GM12878 (cell line): ENCODE measurements at regions not wholly inside any gene's neighbourhood (a gene's known extent, or its start where the extent isn't known, plus 50 kb on each side); places are given as distances from the start of the nearest gene placed in this dataset.

Experiments used
- ATAC-seq: fragments of 200-7000 bp; cut with Tn5 transposase; 3 replicates; pipeline ENCODE4 v1.9.1; 2020; ENCODE audit warnings: mild to moderate bottlenecking, moderate library complexity
- BruUV-seq: library from RNA; stranded (reverse); fragments of 400-500 nt; replicated peaks from 2 replicates; lab custom pipeline; 2021; lab: Mats Ljungman, UMichigan
- CTCF ChIA-PET: fragments of 300-600 bp; sonication (Branson Sonifier 250); formaldehyde crosslinking; extraction: SDS; loops from one replicate; lab custom pipeline; 2021; ENCODE audit warnings: inconsistent platforms; lab: Yijun Ruan, JAX
- POLR2A ChIA-PET: fragments of 350-600 bp; formaldehyde crosslinking; extraction: SDS; loops from one replicate; lab custom pipeline; 2021; ENCODE audit warnings: inconsistent platforms; lab: Charles Lee
- RAD21 ChIA-PET: fragments of 300-600 bp; sonication (Branson Sonifier 250); formaldehyde crosslinking; loops from one replicate; lab custom pipeline; 2023; ENCODE audit warnings: antibody characterized with exemption; ENCODE audit not compliant: unreplicated experiment; lab: Charles Lee
- SMC1A ChIA-PET: fragments of 300-600 bp; sonication (Branson Sonifier 250); formaldehyde crosslinking; loops from one replicate; lab custom pipeline; 2023; ENCODE audit not compliant: unreplicated experiment, uncharacterized antibody; lab: Charles Lee
- DNase-seq: peaks from one replicate; pipeline ENCODE4 v3.0.0-alpha.2; 2011; ENCODE audit warnings: low read depth, low spot score
- FAIRE-seq: peaks from 3 replicates; lab custom pipeline; 2011; peaks lifted over from hg19 to GRCh38; lab: Jason Lieb, UNC
- H2AFZ ChIP-seq: 2 replicates; pipeline ENCODE4 v1.6.0; 2011; ENCODE audit warnings: low read depth, low read length, control low read depth; ENCODE audit not compliant: control insufficient read depth
- H3K27ac ChIP-seq: 2 replicates; pipeline ENCODE4 v1.5.1; 2011; ENCODE audit warnings: control low read depth; ENCODE audit not compliant: control insufficient read depth, insufficient read depth
- H3K27me3 ChIP-seq, 2 experiments: replicated peaks in 1 of 2; 2 replicates each; pipeline versions ENCODE4 v1.6.0 to v1.6.1; 2011; ENCODE audit warnings: low read length in 1 of 2; ENCODE audit not compliant: control insufficient read depth in 2 of 2, insufficient read depth in 2 of 2
- H3K36me3 ChIP-seq, 2 experiments: 2 replicates each; pipeline ENCODE4 v1.5.1; 2011; ENCODE audit warnings: low read length in 1 of 2; ENCODE audit not compliant: control insufficient read depth in 2 of 2, insufficient read depth in 2 of 2
- H3K4me1 ChIP-seq: 2 replicates; pipeline ENCODE4 v1.6.1; 2011; ENCODE audit warnings: mild to moderate bottlenecking, low read length, moderate library complexity, mixed read lengths; ENCODE audit not compliant: control insufficient read depth, insufficient read depth
- H3K4me2 ChIP-seq: 2 replicates; pipeline ENCODE4 v1.6.0; 2011; ENCODE audit warnings: control low read depth; ENCODE audit not compliant: control insufficient read depth, insufficient read depth
- H3K4me3 ChIP-seq: fragments of 200-600 bp; sonication (generic); 2 replicates; pipeline ENCODE4 v1.5.1; 2016
- H3K79me2 ChIP-seq: 2 replicates; pipeline ENCODE4 v1.6.0; 2011; ENCODE audit warnings: low read length; ENCODE audit not compliant: control insufficient read depth, insufficient read depth
- H3K9ac ChIP-seq: 2 replicates; pipeline ENCODE4 v1.8.0; 2011; ENCODE audit warnings: low read length, control low read depth, mixed read lengths; ENCODE audit not compliant: control insufficient read depth, insufficient read depth
- H3K9me3 ChIP-seq: replicated peaks from 3 replicates; pipeline ENCODE4 v1.5.1; 2011; ENCODE audit warnings: mild to moderate bottlenecking, low read length; ENCODE audit not compliant: control insufficient read depth, insufficient read depth
- H4K20me1 ChIP-seq: 2 replicates; pipeline ENCODE4 v1.6.0; 2011; ENCODE audit not compliant: control insufficient read depth, insufficient read depth
- BCL11A ChIP-seq: IDR thresholded peaks from 2 replicates; pipeline ENCODE4 v1.6.1; 2011; ENCODE audit warnings: low read depth, low read length
- BHLHE40 ChIP-seq, 2 experiments: fragments of 450-650 bp in 1 of 2; IDR thresholded peaks; 2 replicates each; pipeline ENCODE4 v1.6.1; 2011 to 2017; ENCODE audit warnings: low read depth in 2 of 2, borderline replicate concordance in 1 of 2, improper control_type of control experiment in 1 of 2, low read length in 1 of 2, mild to moderate bottlenecking in 1 of 2
- EZH2 ChIP-seq: IDR thresholded peaks from 2 replicates; pipeline ENCODE4 v1.6.1; 2012; ENCODE audit warnings: low read depth, mild to moderate bottlenecking, control low read depth, inconsistent platforms, low read length, borderline replicate concordance; ENCODE audit not compliant: control insufficient read depth
- MYB ChIP-seq: fragments of 150-350 bp; IDR thresholded peaks from 2 replicates; pipeline ENCODE4 v1.6.1; 2014; ENCODE audit warnings: mild to moderate bottlenecking, low read depth, low read length, borderline replicate concordance
- NBN ChIP-seq: fragments of 450-650 bp; IDR thresholded peaks from 2 replicates; pipeline ENCODE4 v1.6.1; 2016
- POLR2A ChIP-seq: IDR thresholded peaks from 2 replicates; pipeline ENCODE4 v1.6.1; 2011; ENCODE audit warnings: low read depth, mild to moderate bottlenecking, low read length
- PRDM15 ChIP-seq: fragments of 450-650 bp; formaldehyde crosslinking; IDR thresholded peaks from 2 replicates; pipeline ENCODE4 v1.4.0; 2020; ENCODE audit warnings: mild to moderate bottlenecking, moderate library complexity
- RB1 ChIP-seq: fragments of 450-650 bp; formaldehyde crosslinking; IDR thresholded peaks from 2 replicates; pipeline ENCODE4 v1.6.1; 2017; ENCODE audit warnings: mild to moderate bottlenecking, borderline replicate concordance
- ZNF384 ChIP-seq: IDR thresholded peaks from 2 replicates; pipeline ENCODE4 v1.6.1; 2012; ENCODE audit warnings: low read depth, mild to moderate bottlenecking, low read length, improper control_type of control experiment, borderline replicate concordance
- WGBS: methylation state at CpG from one replicate; pipeline ENCODE4 v1.1.6; 2016; ENCODE audit warnings: low lambda C conversion rate; ENCODE audit not compliant: insufficient replicate concordance, insufficient coverage; ENCODE audit errors: missing lambda C conversion rate; 5-methylcytosine and 5-hydroxymethylcytosine counted together
- in situ Hi-C: fragments of 300-500 bp; cut with MboI; formaldehyde crosslinking; loops from 9 replicates; pipeline ENCODE4 v1.14.3; 2018; ENCODE audit warnings: mixed read lengths
- intact Hi-C: fragments of 100-400 bp; cut with micrococcal nuclease; formaldehyde crosslinking; loops from one replicate; pipeline ENCODE4 v1.14.2; 2022; ENCODE audit not compliant: unreplicated experiment
- TF ChIP-seq, protein P1 (sequence below): fragments of 450-650 bp; IDR thresholded peaks from 2 replicates; pipeline ENCODE4 v1.6.1; 2017; ENCODE audit warnings: borderline replicate concordance

- TF ChIP-seq MYB, result no peak
These were observed 225.2 kb downstream of the SAMD5 start (continued) for GRCh38 chr6:147733686-147734085.

GRCh38 chr6:147734151-147734550 is 225.7 kb downstream of the SAMD5 start:
- Histone ChIP-seq H3K4me1 (no peaks in the 10 kb centered on the region), H3K27me3 (no peaks in the 10 kb centered on the region), H3K9ac (no peak overlapping the region), H3K9me3 (no peaks in the 10 kb centered on the region), H3K4me3 (no peak overlapping the region), H3K79me2 (no peaks in the 10 kb centered on the region), H3K4me2 (no peak overlapping the region), H2AFZ (no peak overlapping the region), H3K36me3 (no peaks in the 10 kb centered on the region), H4K20me1 (no peaks in the 10 kb centered on the region), H3K27ac (no peak overlapping the region)
- no TSS peak for BruUV-seq
- WGBS, result 76% methylated on average over 8 of the region's 8 CpGs
- in situ Hi-C loops, result no loop called here
- intact Hi-C loops, result no loop called here
- no peak for FAIRE-seq
- no peak for ATAC-seq
- ChIA-PET SMC1A (no interaction called here), POLR2A (no interaction called here), RAD21 (no interaction called here), CTCF (no interaction called here)
- TF ChIP-seq EZH2, result no peak
- TF ChIP-seq POLR2A, result no peak
- TF ChIP-seq RB1, result no peak
- no peak for TF ChIP-seq NBN
- TF ChIP-seq BHLHE40 (IDR thresholded peaks at IDR 0.05; ENCODE audit: borderline replicate concordance in 1 of 2, low read depth in 2 of 2, low read length in 1 of 2), result no peak
- TF ChIP-seq ZNF384, result no peak
- no peak for TF ChIP-seq PRDM15 (CRISPR knock-in tag)
- TF ChIP-seq, protein P1, sequence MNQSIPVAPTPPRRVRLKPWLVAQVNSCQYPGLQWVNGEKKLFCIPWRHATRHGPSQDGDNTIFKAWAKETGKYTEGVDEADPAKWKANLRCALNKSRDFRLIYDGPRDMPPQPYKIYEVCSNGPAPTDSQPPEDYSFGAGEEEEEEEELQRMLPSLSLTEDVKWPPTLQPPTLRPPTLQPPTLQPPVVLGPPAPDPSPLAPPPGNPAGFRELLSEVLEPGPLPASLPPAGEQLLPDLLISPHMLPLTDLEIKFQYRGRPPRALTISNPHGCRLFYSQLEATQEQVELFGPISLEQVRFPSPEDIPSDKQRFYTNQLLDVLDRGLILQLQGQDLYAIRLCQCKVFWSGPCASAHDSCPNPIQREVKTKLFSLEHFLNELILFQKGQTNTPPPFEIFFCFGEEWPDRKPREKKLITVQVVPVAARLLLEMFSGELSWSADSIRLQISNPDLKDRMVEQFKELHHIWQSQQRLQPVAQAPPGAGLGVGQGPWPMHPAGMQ, result no peak
- no peak for TF ChIP-seq BCL11A
- DNase-seq, result no peak
